GM13976 (cell line): ENCODE measurements at regions not wholly inside any gene's neighbourhood (a gene's known extent, or its start where the extent isn't known, plus 50 kb on each side); places are given as distances from the start of the nearest gene placed in this dataset.

Experiments used
- DNase-seq: peaks from one replicate; pipeline ENCODE4 v3.0.0; 2012; ENCODE audit warnings: low spot score
- CTCF ChIP-seq: IDR thresholded peaks from 2 replicates; pipeline ENCODE4 v1.5.1; 2012; ENCODE audit warnings: borderline replicate concordance, mild to moderate bottlenecking; ENCODE audit not compliant: insufficient read depth; ENCODE audit errors: extremely low read depth, missing control alignments, control extremely low read depth
- in situ Hi-C: fragments of 300-500 bp; cut with MboI; formaldehyde crosslinking; loops from one replicate; pipeline ENCODE4 v1.12.0; 2022; ENCODE audit warnings: low sequenced_read_pairs, mixed read lengths, inconsistent platforms; ENCODE audit not compliant: unreplicated experiment

- no peak for DNase-seq
- TF ChIP-seq CTCF = no peak
- in situ Hi-C loops = no loop called here
Measured at GRCh38 chr4:89619206-89619962, 217.6 kb downstream of the SNCA start.

GRCh38 chr4:89618151-89618550, 218.8 kb downstream of the SNCA start:
- TF ChIP-seq CTCF = no peak
- no peak for DNase-seq
- in situ Hi-C loops = no loop called here

- no peak for DNase-seq
- no peak for TF ChIP-seq CTCF
- in situ Hi-C loops = no loop called here
Measured at GRCh38 chr4:89617317-89617716, 219.6 kb downstream of the SNCA start.

GRCh38 chr4:89616382-89616781, 220.6 kb downstream of the SNCA start:
- in situ Hi-C loops = no loop called here
- no peak for DNase-seq
- TF ChIP-seq CTCF = no peak

GRCh38 chr4:89615051-89615450, 221.9 kb downstream of the SNCA start:
- TF ChIP-seq CTCF = no peak
- in situ Hi-C loops = no loop called here
- DNase-seq = no peak

GRCh38 chr4:89614155-89614554, 222.8 kb downstream of the SNCA start:
- TF ChIP-seq CTCF = no peak
- no peak for DNase-seq
- in situ Hi-C loops = no loop called here
